GM13977 (cell line): ENCODE measurements at regions not wholly inside any gene's neighbourhood (a gene's known extent, or its start where the extent isn't known, plus 50 kb on each side); places are given as distances from the start of the nearest gene placed in this dataset.
A peak's percentile ranks its signal among the peaks of the same experiment; 100 is the strongest.

Source experiments
- DNase-seq: peaks from one replicate; pipeline ENCODE4 v3.0.0; 2012; ENCODE audit warnings: low spot score
- CTCF ChIP-seq: IDR thresholded peaks from 2 replicates; pipeline ENCODE4 v1.5.1; 2012; ENCODE audit warnings: mild to moderate bottlenecking, control low read depth; ENCODE audit not compliant: insufficient read depth; ENCODE audit errors: extremely low read depth, missing control alignments
- in situ Hi-C: fragments of 300-500 bp; cut with MboI; formaldehyde crosslinking; loops from one replicate; pipeline ENCODE4 v1.12.0; 2022; ENCODE audit warnings: low sequenced_read_pairs, low pct_unique_long_range_greater_than_20kb, mixed read lengths, inconsistent platforms; ENCODE audit not compliant: unreplicated experiment

GRCh38 chr5:9780501-9780900 lies 150.3 kb upstream of the TAS2R1 start:
- in situ Hi-C loops, result no loop called here
- no peak for DNase-seq
- no peak for TF ChIP-seq CTCF

GRCh38 chr5:9776525-9776924 lies 146.4 kb upstream of the TAS2R1 start:
- DNase-seq, result no peak
- TF ChIP-seq CTCF, result no peak
- in situ Hi-C loops, result no loop called here

GRCh38 chr5:9775339-9775738 lies 145.2 kb upstream of the TAS2R1 start:
- in situ Hi-C loops, result no loop called here
- TF ChIP-seq CTCF, result no peak

GRCh38 chr5:9774472-9775079 lies 144.4 kb upstream of the TAS2R1 start:
- in situ Hi-C loops, result no loop called here
- peak; percentile 6 for TF ChIP-seq CTCF
- DNase-seq, result no peak

More at GRCh38 chr5:9775339-9775738, 145.2 kb upstream of the TAS2R1 start:
- no peak for DNase-seq

GRCh38 chr5:9771079-9771478 lies 140.9 kb upstream of the TAS2R1 start:
- no peak for TF ChIP-seq CTCF
- no peak for DNase-seq
- in situ Hi-C loops, result no loop called here

GRCh38 chr5:9766581-9766980 lies 136.4 kb upstream of the TAS2R1 start:
- DNase-seq, result no peak
- TF ChIP-seq CTCF, result no peak
- in situ Hi-C loops, result no loop called here
